ENCODE measurements at regions not wholly inside any gene's neighbourhood (a gene's known extent, or its start where the extent isn't known, plus 50 kb on each side); places are given as distances from the start of the nearest gene placed in this dataset.

DNA sequence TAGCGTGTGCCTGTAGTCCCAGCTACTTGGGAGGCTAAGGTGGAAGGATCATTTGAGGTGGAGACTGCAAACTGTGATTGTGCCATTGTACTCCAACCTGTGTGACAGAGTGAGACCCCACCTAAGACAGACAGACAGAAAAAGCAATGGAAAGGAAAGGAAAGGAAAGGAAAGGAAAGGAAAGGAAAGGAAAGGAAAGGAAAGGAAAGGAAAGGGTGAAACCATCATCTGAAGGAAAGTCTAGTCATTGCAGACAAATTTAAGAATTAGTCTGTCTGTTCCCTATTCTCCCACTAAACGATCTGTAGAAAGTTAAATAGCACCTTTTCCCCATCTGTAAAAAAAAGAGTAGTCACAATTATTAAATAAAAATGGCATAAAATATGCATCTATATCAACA lies 91.1 kb upstream of the SKAP2 start:
- TF ChIP-seq, protein P1, sequence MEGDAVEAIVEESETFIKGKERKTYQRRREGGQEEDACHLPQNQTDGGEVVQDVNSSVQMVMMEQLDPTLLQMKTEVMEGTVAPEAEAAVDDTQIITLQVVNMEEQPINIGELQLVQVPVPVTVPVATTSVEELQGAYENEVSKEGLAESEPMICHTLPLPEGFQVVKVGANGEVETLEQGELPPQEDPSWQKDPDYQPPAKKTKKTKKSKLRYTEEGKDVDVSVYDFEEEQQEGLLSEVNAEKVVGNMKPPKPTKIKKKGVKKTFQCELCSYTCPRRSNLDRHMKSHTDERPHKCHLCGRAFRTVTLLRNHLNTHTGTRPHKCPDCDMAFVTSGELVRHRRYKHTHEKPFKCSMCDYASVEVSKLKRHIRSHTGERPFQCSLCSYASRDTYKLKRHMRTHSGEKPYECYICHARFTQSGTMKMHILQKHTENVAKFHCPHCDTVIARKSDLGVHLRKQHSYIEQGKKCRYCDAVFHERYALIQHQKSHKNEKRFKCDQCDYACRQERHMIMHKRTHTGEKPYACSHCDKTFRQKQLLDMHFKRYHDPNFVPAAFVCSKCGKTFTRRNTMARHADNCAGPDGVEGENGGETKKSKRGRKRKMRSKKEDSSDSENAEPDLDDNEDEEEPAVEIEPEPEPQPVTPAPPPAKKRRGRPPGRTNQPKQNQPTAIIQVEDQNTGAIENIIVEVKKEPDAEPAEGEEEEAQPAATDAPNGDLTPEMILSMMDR (IDR thresholded peaks at IDR 0.05): no peak
- no peak for TF ChIP-seq POLR2A (IDR thresholded peaks at IDR 0.05)

Data from lower leg skin (tissue), 3 donors.